Neural cell (in vitro differentiated cells): ENCODE measurements at regions not wholly inside any gene's neighbourhood (a gene's known extent, or its start where the extent isn't known, plus 50 kb on each side); places are given as distances from the start of the nearest gene placed in this dataset.

Experiments
- H2AFZ ChIP-seq: fragments of 200-600, 300-800 bp; sonication (generic), shearing (Covaris generic); 2 replicates; pipeline ENCODE4 v1.6.0; 2014; ENCODE audit warnings: low read depth, mild to moderate bottlenecking, antibody characterized with exemption, low read length, moderate library complexity
- H3F3A ChIP-seq: fragments of 200-600 bp; shearing (Covaris generic); 2 replicates; pipeline ENCODE4 v1.6.1; 2016; ENCODE audit warnings: mild to moderate bottlenecking, moderate library complexity, mixed read lengths, antibody characterized with exemption, low read length; ENCODE audit not compliant: insufficient read depth, poor library complexity, severe bottlenecking
- H3K27ac ChIP-seq: fragments of 200-600, 300-800 bp; sonication (generic), shearing (Covaris generic); 2 replicates; pipeline ENCODE4 v1.5.1; 2014; ENCODE audit warnings: mild to moderate bottlenecking, low read length, moderate library complexity
- H3K27me3 ChIP-seq: fragments of 300-800, 200-600 bp; sonication (generic), shearing (Covaris generic); 2 replicates; pipeline ENCODE4 v1.6.0; 2014; ENCODE audit warnings: mild to moderate bottlenecking, low read depth, low read length, moderate library complexity; ENCODE audit not compliant: insufficient read depth
- H3K36me3 ChIP-seq: fragments of 300-800, 200-600 bp; sonication (generic), shearing (Covaris generic); 2 replicates; pipeline ENCODE4 v1.5.1; 2014; ENCODE audit warnings: mild to moderate bottlenecking, antibody characterized with exemption, low read length, moderate library complexity; ENCODE audit not compliant: insufficient read depth
- H3K4me2 ChIP-seq: fragments of 300-800, 200-600 bp; sonication (generic), shearing (Covaris generic); 2 replicates; pipeline ENCODE4 v1.6.0; 2014; ENCODE audit warnings: mild to moderate bottlenecking, low read length
- H3K4me3 ChIP-seq: fragments of 300-800, 200-600 bp; sonication (generic), shearing (Covaris generic); 2 replicates; pipeline ENCODE4 v1.5.1; 2014; ENCODE audit warnings: mild to moderate bottlenecking, low read length, moderate library complexity
- H3K79me2 ChIP-seq: fragments of 200-600 bp; shearing (Covaris generic); replicated peaks from 2 replicates; pipeline ENCODE4 v1.6.0; 2014; ENCODE audit warnings: mild to moderate bottlenecking, low read length, moderate library complexity; ENCODE audit not compliant: insufficient read depth
- H3K9ac ChIP-seq: fragments of 300-800, 200-600 bp; sonication (generic), shearing (Covaris generic); 2 replicates; pipeline ENCODE4 v1.6.1; 2016; ENCODE audit warnings: mild to moderate bottlenecking, low read length, mixed read lengths
- H3K9me2 ChIP-seq: fragments of 200-600 bp; shearing (Covaris generic); 2 replicates; pipeline ENCODE4 v1.6.1; 2016; ENCODE audit warnings: mild to moderate bottlenecking, low read length, mixed read lengths; ENCODE audit not compliant: insufficient read depth
- H3K9me3 ChIP-seq: fragments of 200-600, 300-800 bp; sonication (generic), shearing (Covaris generic); 2 replicates; pipeline ENCODE4 v1.6.1; 2016; ENCODE audit warnings: mild to moderate bottlenecking, mixed run types, low read length, moderate library complexity, mixed read lengths
- H4K20me1 ChIP-seq: fragments of 200-600 bp; shearing (Covaris generic); 2 replicates; pipeline ENCODE4 v1.6.1; 2016; ENCODE audit warnings: mild to moderate bottlenecking, mixed run types; ENCODE audit not compliant: insufficient read depth
- EP300 ChIP-seq: fragments of 450-650 bp; conservative IDR thresholded peaks from 2 replicates; pipeline ENCODE4 v1.6.1; 2014; ENCODE audit warnings: antibody characterized with exemption, mild to moderate bottlenecking, moderate library complexity; ENCODE audit not compliant: poor library complexity, severe bottlenecking
- EZH2 ChIP-seq: fragments of 200-600, 300-800 bp; shearing (Covaris generic), sonication (generic); IDR thresholded peaks from 2 replicates; pipeline ENCODE4 v1.6.1; 2014; ENCODE audit warnings: antibody characterized with exemption, low read length, borderline replicate concordance, mild to moderate bottlenecking; ENCODE audit not compliant: insufficient read depth, poor library complexity, severe bottlenecking
- MXI1 ChIP-seq: fragments of 450-650 bp; conservative IDR thresholded peaks from 2 replicates; pipeline ENCODE4 v1.6.1; 2014; ENCODE audit warnings: antibody characterized with exemption, mild to moderate bottlenecking; ENCODE audit not compliant: poor library complexity, severe bottlenecking
- POLR2AphosphoS5 ChIP-seq: IDR thresholded peaks from 2 replicates; pipeline ENCODE4 v1.6.1; 2012
- RAD21 ChIP-seq: fragments of 450-650 bp; conservative IDR thresholded peaks from 2 replicates; pipeline ENCODE4 v1.6.1; 2014; ENCODE audit warnings: antibody characterized with exemption, mild to moderate bottlenecking, moderate library complexity
- SMC3 ChIP-seq: fragments of 450-650 bp; conservative IDR thresholded peaks from 2 replicates; pipeline ENCODE4 v1.6.1; 2014; ENCODE audit warnings: antibody characterized with exemption, mild to moderate bottlenecking, moderate library complexity; ENCODE audit not compliant: poor library complexity
- TAF1 ChIP-seq: IDR thresholded peaks from 2 replicates; pipeline ENCODE4 v1.6.1; 2012; ENCODE audit warnings: low read depth
- TF ChIP-seq, protein P1 (sequence below): IDR thresholded peaks from 2 replicates; pipeline ENCODE4 v1.6.1; 2012; ENCODE audit warnings: borderline replicate concordance
- TF ChIP-seq, protein P2 (sequence below): fragments of 450-650 bp; IDR thresholded peaks from 2 replicates; pipeline ENCODE4 v1.5.1; 2014; ENCODE audit warnings: antibody characterized with exemption, mild to moderate bottlenecking, moderate library complexity; ENCODE audit not compliant: poor library complexity, severe bottlenecking

DNA sequence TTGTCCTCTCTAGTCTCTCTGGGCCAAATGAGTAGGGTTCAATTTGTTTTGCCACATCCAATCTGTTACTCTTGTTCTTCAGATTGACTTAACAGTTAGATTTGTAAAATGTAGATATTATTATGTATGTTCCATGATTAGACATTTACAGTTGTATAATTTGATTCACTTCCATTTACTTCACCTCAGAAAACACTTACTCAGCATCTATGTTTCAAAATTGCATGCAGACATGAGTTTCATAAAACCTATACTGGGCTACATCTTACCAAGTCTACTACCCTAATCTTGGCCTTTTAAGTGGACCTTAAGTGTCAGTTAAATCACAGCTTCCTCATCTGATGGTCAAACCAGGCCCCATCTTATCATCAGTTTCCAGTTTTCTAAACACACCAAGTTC is 1181.2 kb upstream of the CDH9 start:
- no peak overlapping the region for H3K4me2 ChIP-seq
- no peaks in the 10 kb centered on the region for H3K79me2 ChIP-seq
- no peaks in the 10 kb centered on the region for H3K9me3 ChIP-seq
- no peak overlapping the region for H2AFZ ChIP-seq
- no peaks in the 10 kb centered on the region for H3F3A ChIP-seq
- H3K9ac ChIP-seq: no peak overlapping the region
- no peaks in the 10 kb centered on the region for H3K36me3 ChIP-seq
- no peak overlapping the region for H3K4me3 ChIP-seq
- H4K20me1 ChIP-seq: no peaks in the 10 kb centered on the region
- no peak overlapping the region for H3K27ac ChIP-seq
- TF ChIP-seq, protein P1, sequence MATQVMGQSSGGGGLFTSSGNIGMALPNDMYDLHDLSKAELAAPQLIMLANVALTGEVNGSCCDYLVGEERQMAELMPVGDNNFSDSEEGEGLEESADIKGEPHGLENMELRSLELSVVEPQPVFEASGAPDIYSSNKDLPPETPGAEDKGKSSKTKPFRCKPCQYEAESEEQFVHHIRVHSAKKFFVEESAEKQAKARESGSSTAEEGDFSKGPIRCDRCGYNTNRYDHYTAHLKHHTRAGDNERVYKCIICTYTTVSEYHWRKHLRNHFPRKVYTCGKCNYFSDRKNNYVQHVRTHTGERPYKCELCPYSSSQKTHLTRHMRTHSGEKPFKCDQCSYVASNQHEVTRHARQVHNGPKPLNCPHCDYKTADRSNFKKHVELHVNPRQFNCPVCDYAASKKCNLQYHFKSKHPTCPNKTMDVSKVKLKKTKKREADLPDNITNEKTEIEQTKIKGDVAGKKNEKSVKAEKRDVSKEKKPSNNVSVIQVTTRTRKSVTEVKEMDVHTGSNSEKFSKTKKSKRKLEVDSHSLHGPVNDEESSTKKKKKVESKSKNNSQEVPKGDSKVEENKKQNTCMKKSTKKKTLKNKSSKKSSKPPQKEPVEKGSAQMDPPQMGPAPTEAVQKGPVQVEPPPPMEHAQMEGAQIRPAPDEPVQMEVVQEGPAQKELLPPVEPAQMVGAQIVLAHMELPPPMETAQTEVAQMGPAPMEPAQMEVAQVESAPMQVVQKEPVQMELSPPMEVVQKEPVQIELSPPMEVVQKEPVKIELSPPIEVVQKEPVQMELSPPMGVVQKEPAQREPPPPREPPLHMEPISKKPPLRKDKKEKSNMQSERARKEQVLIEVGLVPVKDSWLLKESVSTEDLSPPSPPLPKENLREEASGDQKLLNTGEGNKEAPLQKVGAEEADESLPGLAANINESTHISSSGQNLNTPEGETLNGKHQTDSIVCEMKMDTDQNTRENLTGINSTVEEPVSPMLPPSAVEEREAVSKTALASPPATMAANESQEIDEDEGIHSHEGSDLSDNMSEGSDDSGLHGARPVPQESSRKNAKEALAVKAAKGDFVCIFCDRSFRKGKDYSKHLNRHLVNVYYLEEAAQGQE: no peak
- TF ChIP-seq MXI1: no peak
- TF ChIP-seq RAD21: no peak
- TF ChIP-seq, protein P2, sequence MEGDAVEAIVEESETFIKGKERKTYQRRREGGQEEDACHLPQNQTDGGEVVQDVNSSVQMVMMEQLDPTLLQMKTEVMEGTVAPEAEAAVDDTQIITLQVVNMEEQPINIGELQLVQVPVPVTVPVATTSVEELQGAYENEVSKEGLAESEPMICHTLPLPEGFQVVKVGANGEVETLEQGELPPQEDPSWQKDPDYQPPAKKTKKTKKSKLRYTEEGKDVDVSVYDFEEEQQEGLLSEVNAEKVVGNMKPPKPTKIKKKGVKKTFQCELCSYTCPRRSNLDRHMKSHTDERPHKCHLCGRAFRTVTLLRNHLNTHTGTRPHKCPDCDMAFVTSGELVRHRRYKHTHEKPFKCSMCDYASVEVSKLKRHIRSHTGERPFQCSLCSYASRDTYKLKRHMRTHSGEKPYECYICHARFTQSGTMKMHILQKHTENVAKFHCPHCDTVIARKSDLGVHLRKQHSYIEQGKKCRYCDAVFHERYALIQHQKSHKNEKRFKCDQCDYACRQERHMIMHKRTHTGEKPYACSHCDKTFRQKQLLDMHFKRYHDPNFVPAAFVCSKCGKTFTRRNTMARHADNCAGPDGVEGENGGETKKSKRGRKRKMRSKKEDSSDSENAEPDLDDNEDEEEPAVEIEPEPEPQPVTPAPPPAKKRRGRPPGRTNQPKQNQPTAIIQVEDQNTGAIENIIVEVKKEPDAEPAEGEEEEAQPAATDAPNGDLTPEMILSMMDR: no peak
- no peak for TF ChIP-seq SMC3
- no peak for TF ChIP-seq POLR2AphosphoS5
- no peak for TF ChIP-seq TAF1
- TF ChIP-seq EP300: no peak
- TF ChIP-seq EZH2: no peak
- no peaks in the 10 kb centered on the region for H3K9me2 ChIP-seq
- H3K27me3 ChIP-seq: no peaks in the 10 kb centered on the region

DNA sequence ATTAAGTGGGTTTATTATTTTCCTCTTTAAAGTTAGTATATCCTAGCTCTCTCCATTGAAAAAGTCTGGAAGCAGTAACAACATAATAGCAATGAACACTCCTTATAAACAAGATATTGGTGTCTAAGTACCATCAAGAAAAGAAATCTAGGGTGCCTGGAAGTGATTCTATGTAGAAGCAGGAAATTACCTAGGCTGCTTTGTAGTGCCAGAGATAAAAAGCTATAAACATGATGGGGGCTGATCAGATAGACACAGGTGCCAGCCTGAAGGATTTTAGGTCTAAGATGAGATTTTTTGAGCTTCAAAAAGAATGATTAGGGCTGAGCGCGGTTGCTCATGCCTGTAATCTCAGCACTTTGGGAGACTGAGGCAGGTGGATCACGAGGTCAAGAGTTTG is 1179.3 kb upstream of the CDH9 start:
- H3K4me3 ChIP-seq: no peak overlapping the region
- H3K4me2 ChIP-seq: no peak overlapping the region
- no peaks in the 10 kb centered on the region for H3K36me3 ChIP-seq
- H2AFZ ChIP-seq: no peak overlapping the region
- no peaks in the 10 kb centered on the region for H3K79me2 ChIP-seq
- H3K9ac ChIP-seq: no peak overlapping the region
- H3K9me3 ChIP-seq: no peaks in the 10 kb centered on the region
- H3K27ac ChIP-seq: no peak overlapping the region
- H4K20me1 ChIP-seq: no peaks in the 10 kb centered on the region
- no peaks in the 10 kb centered on the region for H3K27me3 ChIP-seq
- no peaks in the 10 kb centered on the region for H3K9me2 ChIP-seq
- no peaks in the 10 kb centered on the region for H3F3A ChIP-seq
- TF ChIP-seq, protein P1: no peak
- no peak for TF ChIP-seq EZH2
- TF ChIP-seq TAF1: no peak
- TF ChIP-seq MXI1: no peak
- no peak for TF ChIP-seq SMC3
- TF ChIP-seq, protein P2: no peak
- TF ChIP-seq RAD21: no peak
- no peak for TF ChIP-seq EP300
- no peak for TF ChIP-seq POLR2AphosphoS5
